ENCODE measurements at regions not wholly inside any gene's neighbourhood (a gene's known extent, or its start where the extent isn't known, plus 50 kb on each side); places are given as distances from the start of the nearest gene placed in this dataset.

DNA sequence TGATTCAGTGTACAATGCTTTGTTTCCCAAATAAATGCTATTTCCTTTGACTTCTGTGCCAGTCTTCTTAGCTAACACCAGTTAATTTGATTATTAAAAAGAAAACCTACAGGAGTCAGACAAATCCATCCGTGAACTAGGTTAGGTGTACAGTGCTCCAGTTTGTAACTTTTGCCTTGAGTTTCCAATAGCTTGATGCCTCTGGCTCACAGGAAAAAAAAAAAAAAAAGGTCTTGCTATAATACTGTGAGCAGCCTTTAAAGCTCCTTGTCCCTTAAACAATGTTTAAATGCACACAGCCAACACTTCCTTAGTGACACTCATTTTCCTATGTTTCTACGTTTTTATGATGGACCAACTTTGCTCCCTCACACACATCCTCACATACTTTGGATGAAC is 71.8 kb upstream of the TMX1 start:
- no peak for DNase-seq (ENCODE audit: low read depth)
- no peak for TF ChIP-seq CTCF (IDR thresholded peaks at IDR 0.05; ENCODE audit: insufficient read depth, low read depth, low read length, missing control alignments)
- no peak overlapping the region for H3K4me3 ChIP-seq (ENCODE audit: low read length)

DNA sequence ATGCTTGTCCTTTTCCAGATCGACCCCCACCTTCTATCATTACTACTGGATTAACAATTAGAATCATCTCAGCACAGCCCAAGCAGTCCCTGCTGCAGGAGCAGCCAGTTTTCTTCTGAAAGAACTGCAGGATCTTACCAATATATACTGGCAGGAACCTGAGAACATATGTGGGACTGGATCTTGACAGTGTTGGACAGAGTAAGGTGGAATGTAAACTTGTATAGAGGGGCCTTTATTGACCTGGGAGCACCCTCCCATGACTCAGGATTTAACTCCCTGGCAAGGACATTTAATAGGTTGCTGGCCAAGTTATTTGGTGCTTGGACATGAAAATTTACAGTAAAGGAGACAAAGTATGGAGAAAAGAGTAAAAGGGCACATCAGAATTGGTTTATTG is 66.2 kb upstream of the TMX1 start:
- no peak for DNase-seq (ENCODE audit: low read depth)
- no peak for TF ChIP-seq CTCF (IDR thresholded peaks at IDR 0.05; ENCODE audit: insufficient read depth, low read depth, low read length, missing control alignments)
- H3K4me3 ChIP-seq (ENCODE audit: low read length) = no peak overlapping the region

GRCh38 chr14:51176839-51177238 is 63.2 kb upstream of the TMX1 start:
- no peak overlapping the region for H3K4me3 ChIP-seq (ENCODE audit: low read length)
- no peak for DNase-seq (ENCODE audit: low read depth)

DNA sequence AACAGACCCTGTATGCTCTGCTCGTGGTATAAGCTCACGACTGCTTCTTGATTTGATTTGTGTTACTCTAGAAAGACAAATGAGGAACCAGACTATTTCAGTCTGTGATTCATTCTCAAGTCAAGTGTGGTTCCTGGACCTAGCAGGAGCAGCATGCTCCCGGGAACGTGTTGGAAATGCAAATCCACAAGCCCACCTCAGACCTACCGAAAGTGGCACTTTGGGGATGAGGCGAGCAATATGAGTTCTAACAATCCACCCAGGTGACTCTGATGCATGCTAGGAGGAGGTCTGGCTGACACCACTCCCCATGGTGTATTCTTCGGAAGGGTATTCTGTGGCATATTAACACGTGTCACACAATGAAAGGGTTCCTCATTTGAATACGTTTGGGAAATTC is 59.5 kb upstream of the TMX1 start:
- no peak overlapping the region for H3K4me3 ChIP-seq (ENCODE audit: low read length)
- no peak for TF ChIP-seq CTCF (IDR thresholded peaks at IDR 0.05; ENCODE audit: insufficient read depth, low read depth, low read length, missing control alignments)
- no peak for DNase-seq (ENCODE audit: low read depth)

More at GRCh38 chr14:51176839-51177238, 63.2 kb upstream of the TMX1 start:
- no peak for TF ChIP-seq CTCF (IDR thresholded peaks at IDR 0.05; ENCODE audit: insufficient read depth, low read depth, low read length, missing control alignments)

DNA sequence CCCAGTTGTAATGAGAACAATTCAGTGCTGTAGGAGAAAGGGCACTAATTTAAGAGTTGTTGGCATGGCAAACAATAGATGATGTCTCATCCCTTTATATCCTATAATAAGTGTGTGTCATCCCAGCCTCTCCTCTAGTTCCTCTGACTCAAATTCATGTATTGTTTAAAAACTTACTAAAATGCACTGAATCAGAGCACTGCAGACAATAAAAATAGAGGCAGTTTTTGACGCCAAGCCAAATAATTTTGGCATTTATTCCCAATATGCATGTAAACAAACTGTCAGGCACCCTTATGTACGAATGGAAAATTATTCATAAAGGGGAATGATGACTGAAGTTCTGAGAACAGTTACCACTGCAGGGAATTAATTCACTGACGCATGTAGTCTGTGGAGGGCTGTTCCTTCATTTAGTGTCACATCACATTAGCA is 57.9 kb upstream of the TMX1 start:
- DNase-seq (ENCODE audit: low read depth) = peak; percentile 72
- no peak overlapping the region for H3K4me3 ChIP-seq (ENCODE audit: low read length)
- no peak for TF ChIP-seq CTCF (IDR thresholded peaks at IDR 0.05; ENCODE audit: insufficient read depth, low read depth, low read length, missing control alignments)

GRCh38 chr14:51185180-51185579 is 54.9 kb upstream of the TMX1 start:
- no peak for DNase-seq (ENCODE audit: low read depth)
- no peak overlapping the region for H3K4me3 ChIP-seq (ENCODE audit: low read length)
- no peak for TF ChIP-seq CTCF (IDR thresholded peaks at IDR 0.05; ENCODE audit: insufficient read depth, low read depth, low read length, missing control alignments)

DNA sequence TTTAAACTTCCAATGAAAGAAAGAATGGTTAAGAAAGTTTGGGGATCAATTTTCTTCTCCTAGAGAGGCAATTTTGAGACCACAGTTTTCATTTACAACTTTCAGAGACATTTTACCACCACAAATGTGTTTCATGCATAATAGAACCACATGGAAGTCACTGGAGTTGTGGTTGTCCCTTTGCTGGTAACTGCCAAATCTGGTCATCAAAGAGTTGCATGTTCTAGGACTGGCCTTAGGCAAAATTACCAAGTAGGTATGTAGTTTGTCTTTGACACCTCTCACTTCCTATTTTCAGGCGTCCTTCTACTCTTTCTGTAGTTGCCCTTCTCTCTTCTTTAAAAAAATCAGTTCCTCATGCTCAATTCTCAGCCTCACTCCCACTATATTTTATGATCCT is 54.3 kb upstream of the TMX1 start:
- H3K4me3 ChIP-seq (ENCODE audit: low read length) = no peak overlapping the region
- DNase-seq (ENCODE audit: low read depth) = no peak
- TF ChIP-seq CTCF (IDR thresholded peaks at IDR 0.05; ENCODE audit: insufficient read depth, low read depth, low read length, missing control alignments) = no peak

Data from epithelial cell of esophagus (primary cell).